ENCODE measurements at regions not wholly inside any gene's neighbourhood (a gene's known extent, or its start where the extent isn't known, plus 50 kb on each side); places are given as distances from the start of the nearest gene placed in this dataset.

DNA sequence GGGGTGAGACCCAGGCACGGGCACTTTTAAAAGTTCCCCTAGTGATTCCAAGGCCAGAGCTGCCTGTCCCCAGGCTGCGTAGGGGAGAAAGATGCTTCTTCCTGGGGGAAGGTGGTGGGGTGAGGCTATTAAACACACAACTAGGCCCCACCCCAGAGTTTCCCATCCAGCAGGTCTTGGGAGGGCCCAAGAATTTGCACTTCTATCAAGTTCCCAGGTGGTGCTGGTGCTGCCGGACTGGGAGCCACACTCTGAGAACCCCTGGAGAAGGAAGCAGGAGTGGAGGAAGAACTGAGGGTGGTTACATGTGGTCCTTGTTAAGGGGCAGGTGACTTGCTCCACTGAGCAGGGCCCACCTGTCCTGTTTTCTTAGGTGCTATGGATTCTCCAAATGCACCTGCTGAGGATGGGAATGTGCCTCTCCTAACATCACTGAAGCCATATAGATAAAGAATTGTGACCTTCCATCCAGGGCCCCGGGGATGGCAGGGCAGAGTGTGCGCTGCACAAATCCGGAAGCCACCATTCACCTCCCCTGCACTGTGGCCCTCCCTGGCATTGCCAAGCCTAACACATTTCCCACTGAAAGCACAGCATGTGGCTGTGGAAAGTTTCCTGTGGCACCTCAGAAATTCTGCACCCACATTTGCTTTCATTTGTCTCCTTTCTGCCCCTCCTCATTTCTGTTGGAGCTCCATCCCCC lies 111.5 kb upstream of the MEF2A start:
- no peak overlapping the region for H3K4me3 ChIP-seq
- peak overlapping the region; percentile 85 to 93 for H3K27ac ChIP-seq
- no peak for DNase-seq (ENCODE audit: low spot score)
- no peaks in the 10 kb centered on the region for H3K27me3 ChIP-seq
- peaks cover 0 to 69% of the 10 kb centered on the region in 2 donors for H3K4me1 ChIP-seq
- H3K36me3 ChIP-seq = no peaks in the 10 kb centered on the region
- H3K9me3 ChIP-seq = no peaks in the 10 kb centered on the region
- TF ChIP-seq, protein P1, sequence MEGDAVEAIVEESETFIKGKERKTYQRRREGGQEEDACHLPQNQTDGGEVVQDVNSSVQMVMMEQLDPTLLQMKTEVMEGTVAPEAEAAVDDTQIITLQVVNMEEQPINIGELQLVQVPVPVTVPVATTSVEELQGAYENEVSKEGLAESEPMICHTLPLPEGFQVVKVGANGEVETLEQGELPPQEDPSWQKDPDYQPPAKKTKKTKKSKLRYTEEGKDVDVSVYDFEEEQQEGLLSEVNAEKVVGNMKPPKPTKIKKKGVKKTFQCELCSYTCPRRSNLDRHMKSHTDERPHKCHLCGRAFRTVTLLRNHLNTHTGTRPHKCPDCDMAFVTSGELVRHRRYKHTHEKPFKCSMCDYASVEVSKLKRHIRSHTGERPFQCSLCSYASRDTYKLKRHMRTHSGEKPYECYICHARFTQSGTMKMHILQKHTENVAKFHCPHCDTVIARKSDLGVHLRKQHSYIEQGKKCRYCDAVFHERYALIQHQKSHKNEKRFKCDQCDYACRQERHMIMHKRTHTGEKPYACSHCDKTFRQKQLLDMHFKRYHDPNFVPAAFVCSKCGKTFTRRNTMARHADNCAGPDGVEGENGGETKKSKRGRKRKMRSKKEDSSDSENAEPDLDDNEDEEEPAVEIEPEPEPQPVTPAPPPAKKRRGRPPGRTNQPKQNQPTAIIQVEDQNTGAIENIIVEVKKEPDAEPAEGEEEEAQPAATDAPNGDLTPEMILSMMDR (IDR thresholded peaks at IDR 0.05) = no peak

DNA sequence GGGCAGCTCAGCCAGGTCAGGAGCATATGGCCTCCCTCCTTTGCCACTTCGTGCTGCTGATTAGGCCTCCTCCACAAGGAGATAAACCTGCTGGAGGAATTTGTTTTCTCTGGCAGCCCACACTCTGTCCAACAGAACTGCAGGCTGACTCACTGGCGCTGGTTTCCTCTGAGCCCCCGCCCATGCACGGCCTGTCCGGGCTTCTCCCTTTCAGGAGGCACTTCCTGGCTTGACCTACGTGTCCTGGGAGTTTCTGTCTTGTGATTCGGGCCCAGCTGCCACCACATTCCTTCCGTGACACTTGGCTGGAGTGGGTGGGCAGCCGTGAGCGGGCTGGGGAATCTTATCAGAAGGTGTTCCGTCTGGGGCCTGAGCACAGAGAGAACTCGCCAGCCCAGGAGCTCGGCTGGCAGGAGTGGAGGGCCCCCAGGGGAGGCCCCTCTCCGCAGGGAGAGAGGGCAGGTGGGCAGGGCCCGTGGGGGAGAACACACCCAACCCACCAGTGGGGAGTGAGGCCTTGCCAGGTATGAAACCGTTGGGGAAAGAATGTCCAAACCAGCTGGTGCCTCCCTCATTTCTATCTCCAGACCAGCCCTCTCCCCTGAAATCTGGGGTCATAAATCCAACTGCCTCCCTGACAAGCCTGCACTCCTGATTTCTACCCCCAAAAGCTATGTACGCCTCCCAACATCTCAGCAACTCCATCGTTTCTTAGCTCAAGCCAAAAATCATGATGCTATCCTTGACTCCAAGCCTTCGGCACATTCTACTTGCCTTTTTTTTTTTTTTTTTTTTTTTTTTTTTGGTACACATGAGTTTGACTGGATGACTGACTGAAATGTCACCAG lies 110.6 kb upstream of the MEF2A start:
- peak overlapping the region; percentile 85 to 93 for H3K27ac ChIP-seq
- peak; percentile 98 for DNase-seq (ENCODE audit: low spot score)
- no peaks in the 10 kb centered on the region for H3K36me3 ChIP-seq
- TF ChIP-seq, protein P1 (IDR thresholded peaks at IDR 0.05) = no peak
- H3K27me3 ChIP-seq = no peaks in the 10 kb centered on the region
- no peaks in the 10 kb centered on the region for H3K9me3 ChIP-seq
- H3K4me1 ChIP-seq = peaks cover 0 to 63% of the 10 kb centered on the region in 2 donors
- peak overlapping the region in 1 of 2 donors; percentile 10 for H3K4me3 ChIP-seq

DNA sequence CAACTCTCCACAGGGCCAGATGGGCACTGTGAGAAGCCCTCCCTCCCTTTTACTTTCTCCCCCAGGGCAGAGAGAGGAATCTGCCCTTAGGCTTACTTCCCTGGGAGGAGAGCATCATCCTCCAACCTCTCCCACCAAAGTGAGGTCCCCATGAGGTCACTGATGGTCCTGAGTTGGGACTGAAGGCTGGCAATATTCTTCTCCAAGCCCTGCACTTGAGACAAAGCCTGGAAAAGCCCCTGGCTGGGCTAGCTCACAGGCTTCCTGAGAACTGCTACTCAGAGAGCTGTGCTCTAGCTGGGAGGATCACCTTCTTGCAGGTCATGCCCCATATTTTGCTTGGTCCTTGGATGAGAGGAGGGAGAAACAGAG lies 110.0 kb upstream of the MEF2A start:
- H3K9me3 ChIP-seq = no peaks in the 10 kb centered on the region
- no peak overlapping the region for H3K4me3 ChIP-seq
- no peaks in the 10 kb centered on the region for H3K27me3 ChIP-seq
- TF ChIP-seq, protein P1 (IDR thresholded peaks at IDR 0.05) = no peak
- H3K36me3 ChIP-seq = no peaks in the 10 kb centered on the region
- H3K4me1 ChIP-seq = peaks cover 0 to 57% of the 10 kb centered on the region in 2 donors
- H3K27ac ChIP-seq = peak overlapping the region; percentile 85 to 93
- peak; percentile 57 for DNase-seq (ENCODE audit: low spot score)

DNA sequence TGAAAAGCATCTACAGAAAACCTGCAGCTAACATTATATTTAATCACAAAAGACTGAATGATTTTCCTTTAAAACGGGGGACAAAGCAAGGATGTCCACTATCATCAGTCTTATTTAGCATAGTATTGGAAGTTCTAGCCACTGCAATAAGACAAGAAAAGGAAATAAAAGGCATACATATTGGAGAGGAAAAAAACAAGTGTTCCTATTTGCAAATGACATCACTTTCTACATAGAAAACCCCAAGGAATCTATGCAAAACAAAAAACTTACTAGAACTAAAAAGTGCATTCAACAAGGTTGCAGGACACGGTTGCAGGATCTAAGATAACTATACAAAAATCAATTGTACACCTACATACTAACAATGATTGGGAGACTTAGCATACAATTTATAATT lies 101.6 kb upstream of the MEF2A start:
- Histone ChIP-seq H3K9me3 (peaks cover 0 to 18% of the 10 kb centered on the region in 2 donors), H3K36me3 (no peaks in the 10 kb centered on the region), H3K27ac (no peak overlapping the region), H3K4me3 (no peak overlapping the region), H3K27me3 (no peaks in the 10 kb centered on the region), H3K4me1 (no peaks in the 10 kb centered on the region)
- DNase-seq (ENCODE audit: low spot score) = no peak
- TF ChIP-seq, protein P1 (IDR thresholded peaks at IDR 0.05) = no peak

DNA sequence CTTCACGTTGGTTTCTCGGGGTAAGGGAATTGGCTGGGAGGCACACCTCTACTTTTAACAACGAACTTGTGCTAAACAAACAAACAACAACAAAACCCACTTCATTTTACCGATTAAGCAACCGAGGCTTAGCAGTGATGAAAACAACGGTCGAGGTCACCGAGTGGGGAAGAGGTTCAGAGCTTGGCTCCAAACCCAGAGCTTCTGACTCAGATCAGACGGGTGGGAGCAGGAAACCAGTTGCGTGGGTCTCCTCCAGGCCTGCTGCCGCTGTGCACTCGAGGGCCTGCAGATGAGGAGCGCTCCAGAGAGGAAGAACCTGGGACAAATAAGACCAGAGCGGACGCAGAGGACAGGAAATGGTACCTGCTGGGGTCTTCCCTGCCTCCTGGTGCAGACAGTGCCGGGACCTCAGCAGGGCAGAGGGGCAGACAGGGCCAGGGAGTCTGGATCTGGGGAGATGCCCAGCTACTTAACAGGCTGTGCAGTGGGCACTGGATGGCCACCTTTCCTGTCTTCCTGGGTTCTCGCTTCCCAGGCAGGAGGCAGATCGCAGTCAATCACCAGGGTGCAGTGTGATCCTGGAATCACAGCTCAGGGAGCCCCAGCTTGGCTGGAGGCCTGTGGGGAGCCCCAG lies 99.0 kb upstream of the MEF2A start:
- Histone ChIP-seq H3K27me3 (no peaks in the 10 kb centered on the region), H3K36me3 (no peaks in the 10 kb centered on the region), H3K4me3 (no peak overlapping the region), H3K27ac (no peak overlapping the region), H3K9me3 (peaks cover 0 to 18% of the 10 kb centered on the region in 2 donors), H3K4me1 (peaks cover 0 to under 1% of the 10 kb centered on the region in 2 donors)
- TF ChIP-seq, protein P1 (IDR thresholded peaks at IDR 0.05) = no peak
- peak; percentile 59 for DNase-seq (ENCODE audit: low spot score)
